Thyroid gland (tissue), 4 donors: ENCODE measurements at regions not wholly inside any gene's neighbourhood (a gene's known extent, or its start where the extent isn't known, plus 50 kb on each side); places are given as distances from the start of the nearest gene placed in this dataset.

ENCODE experiments used
- DNase-seq, 2 donors: peaks; one replicate each; pipeline ENCODE4 v3.0.0-alpha.2; 2019
- H3K27ac ChIP-seq, 3 donors: fragments of 200-600 bp; sonication (generic); 1 replicate in 2 of 3; 2 replicates in 1 of 3; pipeline ENCODE4 v1.5.1; 2016 to 2019; ENCODE audit warnings: mild to moderate bottlenecking in 1 of 3, moderate library complexity in 1 of 3
- H3K27me3 ChIP-seq: fragments of 200-600 bp; sonication (generic); one replicate; pipeline ENCODE4 v1.5.1; 2019
- H3K36me3 ChIP-seq, 2 donors: fragments of 200-600 bp; sonication (generic); one replicate each; pipeline ENCODE4 v1.5.1; 2016 to 2019
- H3K4me1 ChIP-seq, 2 donors: fragments of 200-600 bp; sonication (generic); one replicate each; pipeline ENCODE4 v1.5.1; 2017 to 2019
- H3K4me3 ChIP-seq, 3 donors: fragments of 200-600 bp; sonication (generic); replicated peaks in 1 of 3; 1 replicate in 2 of 3; 2 replicates in 1 of 3; pipeline ENCODE4 v1.5.1; 2016; ENCODE audit warnings: mild to moderate bottlenecking in 1 of 3
- H3K9me3 ChIP-seq: fragments of 200-600 bp; sonication (generic); one replicate; pipeline ENCODE4 v1.5.1; 2017
- POLR2A ChIP-seq, 2 donors: fragments of 450-650 bp; IDR thresholded peaks; one replicate each; pipeline ENCODE4 v1.6.1; 2017; ENCODE audit warnings: antibody characterized with exemption in 2 of 2, mild to moderate bottlenecking in 2 of 2, moderate library complexity in 1 of 2
- WGBS, 2 donors: methylation state at CpG; one replicate each; pipeline ENCODE4 v1.1.5; 2017; 5-methylcytosine and 5-hydroxymethylcytosine counted together
- intact Hi-C: fragments of 100-400 bp; cut with DNase I; formaldehyde crosslinking; loops from one replicate; pipeline ENCODE4 v1.15.1; 2023
- TF ChIP-seq, protein P1 (sequence below), 6 experiments: fragments of 200-600 bp in 3 of 6; fragments of 450-650 bp in 3 of 6; sonication (generic) in 3 of 6; IDR thresholded peaks; one replicate each; pipeline ENCODE4 v1.5.1; 2016 to 2019; ENCODE audit warnings: antibody characterized with exemption in 6 of 6, mild to moderate bottlenecking in 2 of 6, inconsistent platforms in 1 of 6, moderate library complexity in 1 of 6

DNA sequence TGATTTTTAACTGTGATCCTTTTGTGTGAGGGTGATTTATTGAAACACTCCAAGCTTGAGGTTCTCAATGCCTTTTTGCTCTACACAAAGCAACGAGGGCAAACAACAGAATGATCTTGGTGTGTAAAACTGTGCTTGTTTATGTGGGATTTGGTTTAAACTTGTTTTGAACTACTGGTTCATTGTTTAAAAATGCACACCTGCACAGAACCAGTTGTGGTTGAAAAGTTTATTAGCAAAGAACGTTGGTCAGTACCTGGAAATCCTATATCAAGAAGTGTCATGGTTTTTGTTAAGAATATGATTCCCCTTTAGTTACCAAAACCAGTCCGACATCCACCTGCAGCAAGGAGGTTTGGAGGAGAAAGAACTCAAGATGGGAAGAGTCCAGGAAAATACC, 239.4 kb downstream of the WNT5A start:
- TF ChIP-seq POLR2A (IDR thresholded peaks at IDR 0.05), result no peak
- TF ChIP-seq, protein P1, sequence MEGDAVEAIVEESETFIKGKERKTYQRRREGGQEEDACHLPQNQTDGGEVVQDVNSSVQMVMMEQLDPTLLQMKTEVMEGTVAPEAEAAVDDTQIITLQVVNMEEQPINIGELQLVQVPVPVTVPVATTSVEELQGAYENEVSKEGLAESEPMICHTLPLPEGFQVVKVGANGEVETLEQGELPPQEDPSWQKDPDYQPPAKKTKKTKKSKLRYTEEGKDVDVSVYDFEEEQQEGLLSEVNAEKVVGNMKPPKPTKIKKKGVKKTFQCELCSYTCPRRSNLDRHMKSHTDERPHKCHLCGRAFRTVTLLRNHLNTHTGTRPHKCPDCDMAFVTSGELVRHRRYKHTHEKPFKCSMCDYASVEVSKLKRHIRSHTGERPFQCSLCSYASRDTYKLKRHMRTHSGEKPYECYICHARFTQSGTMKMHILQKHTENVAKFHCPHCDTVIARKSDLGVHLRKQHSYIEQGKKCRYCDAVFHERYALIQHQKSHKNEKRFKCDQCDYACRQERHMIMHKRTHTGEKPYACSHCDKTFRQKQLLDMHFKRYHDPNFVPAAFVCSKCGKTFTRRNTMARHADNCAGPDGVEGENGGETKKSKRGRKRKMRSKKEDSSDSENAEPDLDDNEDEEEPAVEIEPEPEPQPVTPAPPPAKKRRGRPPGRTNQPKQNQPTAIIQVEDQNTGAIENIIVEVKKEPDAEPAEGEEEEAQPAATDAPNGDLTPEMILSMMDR (IDR thresholded peaks at IDR 0.05), result no peak
- Histone ChIP-seq H3K27ac (no peak overlapping the region), H3K4me1 (no peaks in the 10 kb centered on the region), H3K36me3 (no peaks in the 10 kb centered on the region), H3K27me3 (no peaks in the 10 kb centered on the region), H3K9me3 (no peaks in the 10 kb centered on the region), H3K4me3 (no peak overlapping the region)
- DNase-seq, result no peak
- intact Hi-C loops, result no loop called here
- WGBS, 2 donors, result 45 to 58% methylated on average over 3 of the region's 3 CpGs

DNA sequence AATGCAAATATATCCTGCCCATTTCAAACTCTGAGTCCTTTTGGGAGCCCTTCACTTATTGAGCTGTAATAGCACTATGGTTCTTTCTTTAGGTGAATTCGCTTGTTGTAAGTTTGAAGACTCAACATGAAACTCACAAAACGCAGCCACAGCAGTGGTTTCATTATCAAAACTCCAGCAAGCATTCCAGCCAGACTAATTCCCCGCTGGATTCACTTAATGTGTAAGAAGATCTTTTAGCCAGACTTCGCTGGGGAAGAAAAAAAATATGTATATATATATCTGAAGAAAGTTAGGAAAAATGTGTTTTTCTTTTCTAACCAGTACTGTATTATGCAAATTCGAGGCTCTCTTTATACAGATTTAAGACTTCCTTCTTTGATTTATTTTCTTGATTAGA, 241.1 kb downstream of the WNT5A start:
- Histone ChIP-seq H3K27me3 (no peaks in the 10 kb centered on the region), H3K27ac (no peak overlapping the region), H3K9me3 (no peaks in the 10 kb centered on the region), H3K4me1 (no peaks in the 10 kb centered on the region), H3K36me3 (no peaks in the 10 kb centered on the region), H3K4me3 (no peak overlapping the region)
- TF ChIP-seq POLR2A (IDR thresholded peaks at IDR 0.05), result no peak
- TF ChIP-seq, protein P1 (IDR thresholded peaks at IDR 0.05), result no peak
- no peak for DNase-seq
- 70 to 77% methylated on average over 5 of the region's 5 CpGs for WGBS, 2 donors
- intact Hi-C loops, result no loop called here

DNA sequence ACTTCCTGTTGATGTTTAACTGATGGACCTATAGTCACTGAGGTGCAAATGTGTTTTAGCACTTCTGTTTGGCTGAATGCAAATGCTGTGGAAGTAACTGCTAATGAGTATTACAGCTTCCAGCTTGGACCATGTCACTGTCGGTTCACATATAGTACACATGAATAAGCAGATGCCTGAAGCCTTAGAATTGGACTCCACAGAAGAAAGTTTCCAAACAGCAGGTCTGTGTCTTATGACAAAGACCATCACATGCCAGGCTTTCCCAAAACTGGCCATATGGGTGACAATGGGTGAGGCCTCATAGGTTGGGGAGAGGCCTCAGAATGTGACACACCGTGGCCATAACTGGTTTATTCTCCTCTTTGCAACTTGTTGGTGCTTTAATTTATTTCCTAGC, 241.8 kb downstream of the WNT5A start:
- no peaks in the 10 kb centered on the region for H3K27me3 ChIP-seq
- DNase-seq, result no peak
- 70 to 82% methylated on average over 2 of the region's 2 CpGs for WGBS, 2 donors
- H3K36me3 ChIP-seq, result no peaks in the 10 kb centered on the region
- intact Hi-C loops, result no loop called here
- TF ChIP-seq, protein P1 (IDR thresholded peaks at IDR 0.05), result no peak
- TF ChIP-seq POLR2A (IDR thresholded peaks at IDR 0.05), result no peak
- H3K4me3 ChIP-seq, result no peak overlapping the region
- H3K27ac ChIP-seq, result no peak overlapping the region
- H3K9me3 ChIP-seq, result no peaks in the 10 kb centered on the region
- no peaks in the 10 kb centered on the region for H3K4me1 ChIP-seq

DNA sequence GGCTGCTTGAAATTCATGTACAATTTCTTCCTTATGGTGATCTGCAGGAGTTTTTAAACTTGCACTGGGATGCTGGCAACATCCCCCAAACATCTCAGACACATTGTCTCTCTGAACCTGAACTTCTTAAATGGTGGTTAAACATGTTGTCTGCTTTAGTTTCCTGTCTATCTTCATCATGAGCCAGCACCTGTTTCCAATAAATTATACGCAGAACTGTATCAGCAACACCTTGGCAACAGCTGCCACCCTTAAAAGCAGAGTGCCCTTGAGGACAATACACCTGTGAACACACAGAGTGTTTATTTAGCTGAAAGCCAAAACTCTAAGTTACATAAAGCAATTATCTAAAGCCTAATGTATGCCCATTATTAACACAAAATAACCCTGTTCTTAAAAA, 242.9 kb downstream of the WNT5A start:
- intact Hi-C loops, result no loop called here
- WGBS, 2 donors, result 41 to 52% methylated on average over 1 of the region's 1 CpG

DNA sequence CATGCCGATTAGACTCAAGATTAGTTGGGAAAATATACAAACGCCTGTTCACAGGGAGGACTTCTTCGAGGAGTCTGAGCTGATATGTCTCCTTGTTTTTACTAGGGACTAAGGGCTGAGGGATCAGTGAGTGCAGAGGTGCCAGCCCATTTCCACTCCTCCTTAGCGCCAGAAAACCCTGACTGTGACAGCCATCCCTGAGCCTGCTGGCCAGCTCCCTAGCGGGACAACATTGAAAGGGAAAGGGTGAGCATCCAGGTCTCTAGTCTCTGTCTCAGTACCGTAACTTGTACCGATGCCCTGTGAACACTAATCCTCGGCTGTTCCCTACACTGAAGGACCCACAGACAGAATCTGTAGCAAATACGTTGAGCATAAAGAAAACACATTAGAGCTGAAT, 243.4 kb downstream of the WNT5A start:
- WGBS, 2 donors, result 66 to 78% methylated on average over 9 of the region's 9 CpGs
- H3K27me3 ChIP-seq, result no peaks in the 10 kb centered on the region

More for the DNA sequence above, 242.9 kb downstream of the WNT5A start:
- no peaks in the 10 kb centered on the region for H3K36me3 ChIP-seq
- H3K27ac ChIP-seq, result no peak overlapping the region
- no peaks in the 10 kb centered on the region for H3K27me3 ChIP-seq
- DNase-seq, result no peak
- no peak for TF ChIP-seq POLR2A (IDR thresholded peaks at IDR 0.05)
- TF ChIP-seq, protein P1 (IDR thresholded peaks at IDR 0.05), result no peak
- no peaks in the 10 kb centered on the region for H3K9me3 ChIP-seq
- H3K4me3 ChIP-seq, result no peak overlapping the region
- H3K4me1 ChIP-seq, result no peaks in the 10 kb centered on the region

More for the DNA sequence above, 243.4 kb downstream of the WNT5A start:
- Histone ChIP-seq H3K4me3 (no peak overlapping the region), H3K9me3 (no peaks in the 10 kb centered on the region), H3K36me3 (no peaks in the 10 kb centered on the region), H3K27ac (no peak overlapping the region), H3K4me1 (no peaks in the 10 kb centered on the region)
- intact Hi-C loops, result no loop called here
- DNase-seq, result no peak
- TF ChIP-seq POLR2A (IDR thresholded peaks at IDR 0.05), result no peak
- TF ChIP-seq, protein P1 (IDR thresholded peaks at IDR 0.05), result no peak
